ENCODE measurements at regions not wholly inside any gene's neighbourhood (a gene's known extent, or its start where the extent isn't known, plus 50 kb on each side); places are given as distances from the start of the nearest gene placed in this dataset.

GRCh38 chr1:243926803-243927245, 76.8 kb upstream of the AKT3 start:
- H3K4me3 ChIP-seq (ENCODE audit: low read depth in 1 of 3, low read length in 3 of 3) = no peak overlapping the region
- H3K27ac ChIP-seq (ENCODE audit: low read depth in 1 of 3, low read length in 2 of 3) = no peak overlapping the region
- H3K36me3 ChIP-seq (ENCODE audit: control insufficient read depth in 3 of 3, insufficient read depth in 2 of 3, low read depth in 1 of 3, low read length in 3 of 3) = no peaks in the 10 kb centered on the region
- peaks cover 0 to 16% (median 0%) of the 10 kb centered on the region in 3 donors for H3K27me3 ChIP-seq (ENCODE audit: control insufficient read depth in 3 of 3, insufficient read depth in 3 of 3, low read length in 3 of 3)
- no peaks in the 10 kb centered on the region for H3K9me3 ChIP-seq (ENCODE audit: control insufficient read depth in 2 of 2, insufficient read depth in 1 of 2, low read depth in 1 of 2, low read length in 1 of 2)
- peaks cover 0 to 5% (median 0%) of the 10 kb centered on the region in 3 donors for H3K4me1 ChIP-seq (ENCODE audit: control insufficient read depth in 3 of 3, insufficient read depth in 2 of 3, low read depth in 1 of 3, low read length in 2 of 3)
- DNase-seq (no peak), FAIRE-seq (no peak)
- 52 to 62% (median 53%) methylated on average over 6 of the region's 6 CpGs for WGBS, 3 donors

- peaks cover 0 to 3% (median 0%) of the 10 kb centered on the region in 3 donors for H3K4me1 ChIP-seq (ENCODE audit: control insufficient read depth in 3 of 3, insufficient read depth in 2 of 3, low read depth in 1 of 3, low read length in 2 of 3)
- 78 to 81% (median 78%) methylated on average over 8 of the region's 8 CpGs for WGBS, 3 donors
Measured at GRCh38 chr1:243926299-243926698, 76.3 kb upstream of the AKT3 start.

GRCh38 chr1:243924588-243925349, 74.7 kb upstream of the AKT3 start:
- no peaks in the 10 kb centered on the region for H3K36me3 ChIP-seq (ENCODE audit: control insufficient read depth in 3 of 3, insufficient read depth in 2 of 3, low read depth in 1 of 3, low read length in 3 of 3)
- 43 to 60% (median 57%) methylated on average over 11 of the region's 11 CpGs for WGBS, 3 donors
- H3K27me3 ChIP-seq (ENCODE audit: control insufficient read depth in 3 of 3, insufficient read depth in 3 of 3, low read length in 3 of 3) = peaks cover 0 to 6% (median 0%) of the 10 kb centered on the region in 3 donors
- no peak for FAIRE-seq
- DNase-seq = no peak
- H3K27ac ChIP-seq (ENCODE audit: low read depth in 1 of 3, low read length in 2 of 3) = no peak overlapping the region
- H3K4me1 ChIP-seq (ENCODE audit: control insufficient read depth in 3 of 3, insufficient read depth in 2 of 3, low read depth in 1 of 3, low read length in 2 of 3) = no peaks in the 10 kb centered on the region
- H3K9me3 ChIP-seq (ENCODE audit: control insufficient read depth in 2 of 2, insufficient read depth in 1 of 2, low read depth in 1 of 2, low read length in 1 of 2) = no peaks in the 10 kb centered on the region
- H3K4me3 ChIP-seq (ENCODE audit: low read depth in 1 of 3, low read length in 3 of 3) = no peak overlapping the region

More at GRCh38 chr1:243926299-243926698, 76.3 kb upstream of the AKT3 start:
- FAIRE-seq = no peak
- H3K4me3 ChIP-seq (ENCODE audit: low read depth in 1 of 3, low read length in 3 of 3) = no peak overlapping the region
- H3K27ac ChIP-seq (ENCODE audit: low read depth in 1 of 3, low read length in 2 of 3) = no peak overlapping the region
- no peaks in the 10 kb centered on the region for H3K36me3 ChIP-seq (ENCODE audit: control insufficient read depth in 3 of 3, insufficient read depth in 2 of 3, low read depth in 1 of 3, low read length in 3 of 3)
- DNase-seq = no peak
- peaks cover 0 to 11% (median 0%) of the 10 kb centered on the region in 3 donors for H3K27me3 ChIP-seq (ENCODE audit: control insufficient read depth in 3 of 3, insufficient read depth in 3 of 3, low read length in 3 of 3)
- no peaks in the 10 kb centered on the region for H3K9me3 ChIP-seq (ENCODE audit: control insufficient read depth in 2 of 2, insufficient read depth in 1 of 2, low read depth in 1 of 2, low read length in 1 of 2)

GRCh38 chr1:243924188-243924587, 74.1 kb upstream of the AKT3 start:
- no peak for FAIRE-seq

GRCh38 chr1:243923292-243924171, 73.5 kb upstream of the AKT3 start:
- FAIRE-seq (no peak), DNase-seq (no peak)
- H3K4me1 ChIP-seq (ENCODE audit: control insufficient read depth in 3 of 3, insufficient read depth in 2 of 3, low read depth in 1 of 3, low read length in 2 of 3) = no peaks in the 10 kb centered on the region
- no peaks in the 10 kb centered on the region for H3K36me3 ChIP-seq (ENCODE audit: control insufficient read depth in 3 of 3, insufficient read depth in 2 of 3, low read depth in 1 of 3, low read length in 3 of 3)
- peaks cover 0 to 13% (median 0%) of the 10 kb centered on the region in 3 donors for H3K27me3 ChIP-seq (ENCODE audit: control insufficient read depth in 3 of 3, insufficient read depth in 3 of 3, low read length in 3 of 3)
- H3K4me3 ChIP-seq (ENCODE audit: low read depth in 1 of 3, low read length in 3 of 3) = no peak overlapping the region
- no peak overlapping the region for H3K27ac ChIP-seq (ENCODE audit: low read depth in 1 of 3, low read length in 2 of 3)
- no peaks in the 10 kb centered on the region for H3K9me3 ChIP-seq (ENCODE audit: control insufficient read depth in 2 of 2, insufficient read depth in 1 of 2, low read depth in 1 of 2, low read length in 1 of 2)
- 85 to 93% (median 91%) methylated on average over 13 of the region's 13 CpGs for WGBS, 3 donors

More at GRCh38 chr1:243924188-243924587, 74.1 kb upstream of the AKT3 start:
- H3K4me1 ChIP-seq (ENCODE audit: control insufficient read depth in 3 of 3, insufficient read depth in 2 of 3, low read depth in 1 of 3, low read length in 2 of 3) = no peaks in the 10 kb centered on the region
- no peaks in the 10 kb centered on the region for H3K36me3 ChIP-seq (ENCODE audit: control insufficient read depth in 3 of 3, insufficient read depth in 2 of 3, low read depth in 1 of 3, low read length in 3 of 3)
- no peak overlapping the region for H3K27ac ChIP-seq (ENCODE audit: low read depth in 1 of 3, low read length in 2 of 3)
- no peak for DNase-seq
- no peaks in the 10 kb centered on the region for H3K9me3 ChIP-seq (ENCODE audit: control insufficient read depth in 2 of 2, insufficient read depth in 1 of 2, low read depth in 1 of 2, low read length in 1 of 2)
- WGBS, 3 donors = 55 to 68% (median 65%) methylated on average over 3 of the region's 3 CpGs
- H3K4me3 ChIP-seq (ENCODE audit: low read depth in 1 of 3, low read length in 3 of 3) = no peak overlapping the region
- H3K27me3 ChIP-seq (ENCODE audit: control insufficient read depth in 3 of 3, insufficient read depth in 3 of 3, low read length in 3 of 3) = peaks cover 0 to 7% (median 0%) of the 10 kb centered on the region in 3 donors

- Histone ChIP-seq H3K9me3 (ENCODE audit: control insufficient read depth in 2 of 2, insufficient read depth in 1 of 2, low read depth in 1 of 2, low read length in 1 of 2) (no peaks in the 10 kb centered on the region), H3K4me3 (ENCODE audit: low read depth in 1 of 3, low read length in 3 of 3) (no peak overlapping the region), H3K27me3 (ENCODE audit: control insufficient read depth in 3 of 3, insufficient read depth in 3 of 3, low read length in 3 of 3) (peaks cover 0 to 36% (median 2%) of the 10 kb centered on the region in 3 donors), H3K27ac (ENCODE audit: low read depth in 1 of 3, low read length in 2 of 3) (no peak overlapping the region), H3K4me1 (ENCODE audit: control insufficient read depth in 3 of 3, insufficient read depth in 2 of 3, low read depth in 1 of 3, low read length in 2 of 3) (peaks cover 0 to 3% (median 0%) of the 10 kb centered on the region in 3 donors), H3K36me3 (ENCODE audit: control insufficient read depth in 3 of 3, insufficient read depth in 2 of 3, low read depth in 1 of 3, low read length in 3 of 3) (no peaks in the 10 kb centered on the region)
- WGBS, 3 donors = 23 to 42% (median 41%) methylated on average over 1 of the region's 1 CpG
- no peak for FAIRE-seq
- no peak for DNase-seq
Measured at GRCh38 chr1:243921111-243921510, 71.1 kb upstream of the AKT3 start.

- peak overlapping the region in 2 of 3 donors; percentile 33 to 43 for H3K4me3 ChIP-seq (ENCODE audit: low read depth in 1 of 3, low read length in 3 of 3)
- no peaks in the 10 kb centered on the region for H3K9me3 ChIP-seq (ENCODE audit: control insufficient read depth in 2 of 2, insufficient read depth in 1 of 2, low read depth in 1 of 2, low read length in 1 of 2)
- no peaks in the 10 kb centered on the region for H3K36me3 ChIP-seq (ENCODE audit: control insufficient read depth in 3 of 3, insufficient read depth in 2 of 3, low read depth in 1 of 3, low read length in 3 of 3)
- DNase-seq (peak; percentile 18 to 47), FAIRE-seq (no peak)
- H3K27ac ChIP-seq (ENCODE audit: low read depth in 1 of 3, low read length in 2 of 3) = no peak overlapping the region
- 8 to 22% (median 18%) methylated on average over 10 of the region's 10 CpGs for WGBS, 3 donors
- H3K27me3 ChIP-seq (ENCODE audit: control insufficient read depth in 3 of 3, insufficient read depth in 3 of 3, low read length in 3 of 3) = peaks cover 2 to 39% (median 3%) of the 10 kb centered on the region in 3 donors
- peaks cover 0 to 3% (median 0%) of the 10 kb centered on the region in 3 donors for H3K4me1 ChIP-seq (ENCODE audit: control insufficient read depth in 3 of 3, insufficient read depth in 2 of 3, low read depth in 1 of 3, low read length in 2 of 3)
Measured at GRCh38 chr1:243917863-243918565, 68.0 kb upstream of the AKT3 start.

Data from small intestine (tissue), 7 donors.